ENCODE measurements at regions not wholly inside any gene's neighbourhood (a gene's known extent, or its start where the extent isn't known, plus 50 kb on each side); places are given as distances from the start of the nearest gene placed in this dataset.
A peak's percentile ranks its signal among the peaks of the same experiment; 100 is the strongest.
"Not testable (repeated sequence)": the region's sequence is repeated elsewhere in the genome, so short reads cannot be mapped to it uniquely, and the experiment has no call there.

DNA sequence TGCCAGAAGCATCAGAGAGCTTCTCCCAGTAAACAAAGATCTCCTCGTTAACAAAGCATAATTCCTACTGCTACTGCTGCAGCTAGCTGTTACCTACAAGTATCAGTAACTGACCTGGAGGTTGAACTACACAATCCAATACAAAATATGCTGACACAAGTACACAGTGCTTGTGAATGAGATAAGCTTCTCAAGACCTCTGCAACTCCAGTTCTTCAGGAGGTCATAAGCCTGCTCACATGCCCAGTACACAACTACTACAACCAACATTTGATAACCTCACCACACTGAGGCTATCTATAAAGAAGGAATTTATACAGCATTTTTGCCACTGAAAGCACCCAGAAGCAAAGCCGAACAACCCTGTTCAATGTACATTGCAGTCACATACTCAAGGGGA lies 66.7 kb upstream of the SMARCAD1 start:
- no peak for DNase-seq
- Histone ChIP-seq H3K9me3 (no peaks in the 10 kb centered on the region), H3K4me1 (no peaks in the 10 kb centered on the region), H3K27ac (no peak overlapping the region), H3K27me3 (no peaks in the 10 kb centered on the region), H3K4me3 (no peak overlapping the region), H3K9ac (ENCODE audit: low read depth in 2 of 2, low read length in 2 of 2) (no peak overlapping the region), H3K36me3 (no peaks in the 10 kb centered on the region)
- intact Hi-C loops (cut with DNase I), result no loop called here
- TF ChIP-seq, protein P1, sequence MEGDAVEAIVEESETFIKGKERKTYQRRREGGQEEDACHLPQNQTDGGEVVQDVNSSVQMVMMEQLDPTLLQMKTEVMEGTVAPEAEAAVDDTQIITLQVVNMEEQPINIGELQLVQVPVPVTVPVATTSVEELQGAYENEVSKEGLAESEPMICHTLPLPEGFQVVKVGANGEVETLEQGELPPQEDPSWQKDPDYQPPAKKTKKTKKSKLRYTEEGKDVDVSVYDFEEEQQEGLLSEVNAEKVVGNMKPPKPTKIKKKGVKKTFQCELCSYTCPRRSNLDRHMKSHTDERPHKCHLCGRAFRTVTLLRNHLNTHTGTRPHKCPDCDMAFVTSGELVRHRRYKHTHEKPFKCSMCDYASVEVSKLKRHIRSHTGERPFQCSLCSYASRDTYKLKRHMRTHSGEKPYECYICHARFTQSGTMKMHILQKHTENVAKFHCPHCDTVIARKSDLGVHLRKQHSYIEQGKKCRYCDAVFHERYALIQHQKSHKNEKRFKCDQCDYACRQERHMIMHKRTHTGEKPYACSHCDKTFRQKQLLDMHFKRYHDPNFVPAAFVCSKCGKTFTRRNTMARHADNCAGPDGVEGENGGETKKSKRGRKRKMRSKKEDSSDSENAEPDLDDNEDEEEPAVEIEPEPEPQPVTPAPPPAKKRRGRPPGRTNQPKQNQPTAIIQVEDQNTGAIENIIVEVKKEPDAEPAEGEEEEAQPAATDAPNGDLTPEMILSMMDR (IDR thresholded peaks at IDR 0.05), result no peak

DNA sequence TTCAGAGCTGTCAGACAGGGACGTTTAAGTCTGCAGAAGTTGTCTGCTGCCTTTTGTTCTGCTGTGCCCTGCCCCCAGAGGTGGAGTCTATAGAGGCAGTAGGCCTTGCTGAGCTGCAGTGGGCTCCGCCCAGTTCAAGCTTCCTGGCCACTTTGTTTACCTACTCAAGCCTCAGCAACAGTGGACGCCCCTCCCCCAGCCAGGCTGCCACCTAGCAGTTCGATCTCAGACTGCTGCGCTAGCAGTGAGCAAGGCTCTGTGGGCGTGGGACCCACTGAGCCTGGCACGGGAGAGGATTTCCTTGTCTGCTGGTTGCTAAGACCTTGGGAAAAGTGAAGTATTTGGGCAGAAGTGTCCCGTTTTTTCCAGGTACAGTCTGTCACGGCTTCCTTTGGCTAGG lies 59.6 kb upstream of the SMARCAD1 start:
- H3K4me1 ChIP-seq; H3K27ac ChIP-seq; H3K4me3 ChIP-seq; H3K9ac ChIP-seq (ENCODE audit: low read depth in 2 of 2, low read length in 2 of 2); H3K9me3 ChIP-seq; H3K36me3 ChIP-seq; intact Hi-C loops (cut with DNase I); H3K27me3 ChIP-seq: not testable (repeated sequence)
- peak; percentile 85 for DNase-seq

DNA sequence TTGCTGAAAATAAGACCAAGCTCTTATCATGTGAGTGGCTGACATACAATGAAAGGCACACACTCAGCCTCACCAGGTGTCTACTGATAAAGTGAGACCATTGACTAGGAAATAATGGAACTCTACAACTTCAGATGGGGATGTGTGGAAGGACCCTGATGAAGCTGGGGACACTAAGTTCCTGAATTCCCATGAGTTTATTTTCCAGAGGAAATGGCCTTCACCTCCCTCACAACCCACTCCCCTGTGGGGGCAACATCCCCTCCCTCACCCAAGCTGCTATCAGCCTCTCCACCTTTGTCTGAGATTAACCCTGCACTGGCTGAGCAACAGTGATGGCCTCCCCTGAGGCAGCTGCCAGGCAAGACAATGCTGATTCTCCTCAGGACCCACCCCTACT lies 55.2 kb upstream of the SMARCAD1 start:
- H3K36me3 ChIP-seq, result no peaks in the 10 kb centered on the region
- no peak for DNase-seq
- no peak overlapping the region for H3K9ac ChIP-seq (ENCODE audit: low read depth in 2 of 2, low read length in 2 of 2)
- no peaks in the 10 kb centered on the region for H3K4me1 ChIP-seq
- TF ChIP-seq, protein P1 (IDR thresholded peaks at IDR 0.05), result no peak
- H3K4me3 ChIP-seq, result no peak overlapping the region
- H3K27me3 ChIP-seq, result no peaks in the 10 kb centered on the region
- H3K9me3 ChIP-seq, result no peaks in the 10 kb centered on the region
- intact Hi-C loops (cut with DNase I), result no loop called here
- no peak overlapping the region for H3K27ac ChIP-seq

DNA sequence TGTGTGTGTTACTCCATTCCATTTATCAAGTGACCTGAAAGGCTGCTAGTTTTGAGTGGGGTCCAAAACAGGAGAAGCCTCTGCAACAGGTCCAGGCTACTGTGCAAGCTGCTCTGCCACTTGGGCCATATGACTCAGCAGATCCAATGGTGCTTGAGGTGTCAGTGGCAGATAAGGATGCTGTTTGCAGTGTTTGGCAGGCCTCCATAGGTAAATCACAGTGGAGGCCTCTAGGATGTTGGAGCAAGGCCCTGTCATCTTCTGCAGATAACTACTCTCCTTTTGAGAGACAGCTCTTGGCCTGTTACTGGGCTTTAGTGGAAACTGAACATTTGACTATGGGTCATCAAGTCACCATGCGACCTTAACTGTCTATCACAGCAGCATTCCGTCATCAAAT lies 52.3 kb upstream of the SMARCAD1 start:
- H3K4me3 ChIP-seq; H3K4me1 ChIP-seq; intact Hi-C loops (cut with DNase I); DNase-seq; H3K9me3 ChIP-seq; H3K27ac ChIP-seq; H3K36me3 ChIP-seq; H3K27me3 ChIP-seq; H3K9ac ChIP-seq (ENCODE audit: low read depth in 2 of 2, low read length in 2 of 2): not testable (repeated sequence)

DNA sequence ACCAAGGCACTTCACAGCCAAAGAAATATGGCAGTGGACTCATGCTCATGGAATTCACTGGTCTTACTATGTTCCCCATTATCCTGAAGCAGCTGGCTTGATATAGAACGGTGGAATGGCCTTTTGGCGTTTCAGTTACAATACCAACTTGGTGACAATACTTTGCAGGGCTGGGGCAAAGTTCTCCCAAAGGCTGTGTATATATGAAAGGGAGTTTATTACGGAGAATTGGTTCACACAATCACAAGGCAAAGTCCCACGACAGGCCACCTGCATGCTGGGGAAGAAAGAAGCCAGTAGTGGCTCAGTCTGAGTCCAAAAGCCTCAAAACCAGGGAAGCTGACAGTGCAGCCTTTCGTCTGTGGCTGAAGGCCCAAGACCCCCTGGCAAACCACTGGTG lies 50.8 kb upstream of the SMARCAD1 start:
- intact Hi-C loops (cut with DNase I), result no loop called here
- Histone ChIP-seq H3K4me1 (no peaks in the 10 kb centered on the region), H3K27me3 (no peaks in the 10 kb centered on the region), H3K9me3 (no peaks in the 10 kb centered on the region), H3K36me3 (no peaks in the 10 kb centered on the region), H3K9ac (ENCODE audit: low read depth in 2 of 2, low read length in 2 of 2) (no peak overlapping the region), H3K4me3 (no peak overlapping the region), H3K27ac (no peak overlapping the region)
- TF ChIP-seq, protein P1 (IDR thresholded peaks at IDR 0.05), result no peak
- DNase-seq, result no peak

Data from colonic mucosa (tissue), 4 donors.